Cardiac fibroblast (primary cell): ENCODE measurements at regions not wholly inside any gene's neighbourhood (a gene's known extent, or its start where the extent isn't known, plus 50 kb on each side); places are given as distances from the start of the nearest gene placed in this dataset.

ENCODE experiments used
- DNase-seq, 2 donors: peaks; one replicate each; pipeline versions ENCODE4 v3.0.0 to v3.0.0-alpha.2; 2010; ENCODE audit warnings: low read depth in 2 of 2
- H3K4me3 ChIP-seq, 2 donors: replicated peaks in 1 of 2; 1 replicate in 1 of 2; 2 replicates in 1 of 2; pipeline ENCODE4 v1.5.1; 2011; ENCODE audit warnings: low read depth in 2 of 2, low read length in 2 of 2, mild to moderate bottlenecking in 2 of 2, moderate library complexity in 1 of 2
- CTCF ChIP-seq: IDR thresholded peaks from one replicate; pipeline ENCODE4 v1.5.1; 2011; ENCODE audit warnings: low read depth, mild to moderate bottlenecking, low read length, inconsistent platforms

GRCh38 chr21:24045373-24045772 lies 1561.9 kb downstream of the MRPL39 start:
- no peak for DNase-seq
- H3K4me3 ChIP-seq = no peak overlapping the region
- no peak for TF ChIP-seq CTCF

GRCh38 chr21:24042687-24043086 lies 1564.6 kb downstream of the MRPL39 start:
- no peak overlapping the region for H3K4me3 ChIP-seq
- no peak for DNase-seq
- TF ChIP-seq CTCF = no peak

DNA sequence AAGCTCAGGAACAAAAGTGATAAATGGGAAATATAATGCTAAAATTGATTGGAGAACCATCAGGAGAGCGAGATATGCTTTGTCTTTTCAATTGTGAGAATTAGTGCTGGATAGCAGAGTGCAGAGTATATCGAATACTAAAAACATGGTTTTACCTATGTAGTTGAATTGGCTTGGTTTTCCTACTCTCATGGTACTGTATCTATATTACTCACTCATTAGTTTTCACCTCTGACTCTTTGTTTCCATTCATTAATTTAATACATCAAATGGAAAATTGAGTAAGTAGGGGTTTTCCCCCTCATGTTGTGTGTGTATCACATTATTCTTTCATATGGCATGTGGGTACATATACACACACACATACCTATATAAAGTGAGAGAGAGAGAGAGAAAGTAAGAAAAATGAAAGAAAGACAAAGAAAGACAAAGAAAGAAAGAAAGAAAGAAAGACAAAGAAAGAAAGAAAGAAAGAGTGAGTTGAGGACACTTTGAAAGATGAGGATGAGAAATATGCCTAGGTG lies 1574.5 kb downstream of the MRPL39 start:
- TF ChIP-seq CTCF = no peak
- DNase-seq = no peak
- H3K4me3 ChIP-seq = no peak overlapping the region

- no peak for TF ChIP-seq CTCF
- H3K4me3 ChIP-seq = no peak overlapping the region
- DNase-seq = peak in 1 of 2 donors; percentile 21
Measured at GRCh38 chr21:24027396-24027795, 1579.9 kb downstream of the MRPL39 start.

- no peak for TF ChIP-seq CTCF
- peak in 1 of 2 donors; percentile 13 for DNase-seq
- no peak overlapping the region for H3K4me3 ChIP-seq
Measured at GRCh38 chr21:24025101-24025500, 1582.2 kb downstream of the MRPL39 start.

GRCh38 chr21:24023936-24024335 lies 1583.3 kb downstream of the MRPL39 start:
- H3K4me3 ChIP-seq = no peak overlapping the region
- TF ChIP-seq CTCF = no peak
- DNase-seq = no peak

- no peak for DNase-seq
- no peak overlapping the region for H3K4me3 ChIP-seq
- TF ChIP-seq CTCF = no peak
Measured at GRCh38 chr21:24023402-24023801, 1583.9 kb downstream of the MRPL39 start.
